Iris pigment epithelial cell (primary cell): ENCODE measurements at regions not wholly inside any gene's neighbourhood (a gene's known extent, or its start where the extent isn't known, plus 50 kb on each side); places are given as distances from the start of the nearest gene placed in this dataset.

Source experiments
- DNase-seq: peaks from one replicate; pipeline ENCODE4 v3.0.0-alpha.2; 2011; ENCODE audit warnings: low read depth

DNA sequence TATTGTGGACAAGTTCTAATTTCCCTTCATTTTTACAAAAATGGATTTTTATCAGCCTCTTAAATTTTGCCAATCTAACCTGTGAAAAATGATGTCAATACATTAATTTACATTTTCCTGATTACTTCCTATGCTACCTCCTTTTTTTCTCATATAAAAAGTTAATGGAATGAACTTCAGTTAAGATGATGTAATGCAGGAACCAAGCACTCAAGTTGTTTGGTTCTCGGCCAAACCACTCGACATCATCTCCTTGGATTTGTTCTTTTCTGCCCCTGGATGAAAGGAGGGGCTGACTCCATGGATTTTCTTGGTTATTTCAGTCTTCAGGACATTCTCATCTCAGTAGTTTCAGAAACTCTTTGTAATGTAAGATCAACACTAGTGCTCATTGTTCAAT, 253.1 kb upstream of the NXPH2 start:
- peak; percentile 42 for DNase-seq

DNA sequence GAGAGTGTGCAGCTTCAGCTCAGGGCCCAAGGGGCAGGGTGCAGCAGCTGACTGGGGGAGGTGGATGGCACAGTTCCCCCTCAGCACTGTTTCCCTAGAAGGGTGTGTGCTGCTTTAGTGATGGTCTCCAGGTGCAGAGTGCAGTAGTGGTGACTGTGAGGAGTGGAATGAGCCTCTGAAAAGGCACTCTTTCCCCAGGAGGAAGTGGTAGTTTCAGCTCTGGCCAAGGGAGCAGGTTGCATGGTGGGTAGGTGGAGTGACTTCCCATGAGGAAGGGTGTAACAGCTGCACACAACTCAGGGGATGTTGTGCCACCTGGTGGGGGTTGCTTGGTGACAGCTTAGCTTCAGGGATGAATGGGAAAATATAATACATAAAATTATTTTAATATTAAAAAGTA, 251.5 kb upstream of the NXPH2 start:
- peak; percentile 2 for DNase-seq

DNA sequence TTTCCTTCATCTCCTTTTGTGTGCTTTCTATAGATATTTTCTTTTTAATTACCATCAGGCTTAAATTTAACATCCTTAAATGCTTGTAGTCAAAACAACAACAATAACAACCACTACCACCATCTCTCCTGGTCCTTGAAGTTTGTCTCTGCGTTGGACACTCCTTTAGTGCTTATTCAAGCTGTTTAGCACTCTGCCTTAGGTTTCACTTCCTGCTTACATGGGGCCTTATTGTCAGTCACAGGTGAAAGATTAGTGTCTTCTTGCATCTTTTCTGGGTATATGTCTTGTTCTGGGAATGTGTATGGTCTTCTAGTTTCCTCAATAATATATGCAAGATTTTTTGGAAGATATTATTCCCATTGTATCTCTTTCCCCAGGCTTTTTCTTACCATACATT, 240.1 kb upstream of the NXPH2 start:
- no peak for DNase-seq

DNA sequence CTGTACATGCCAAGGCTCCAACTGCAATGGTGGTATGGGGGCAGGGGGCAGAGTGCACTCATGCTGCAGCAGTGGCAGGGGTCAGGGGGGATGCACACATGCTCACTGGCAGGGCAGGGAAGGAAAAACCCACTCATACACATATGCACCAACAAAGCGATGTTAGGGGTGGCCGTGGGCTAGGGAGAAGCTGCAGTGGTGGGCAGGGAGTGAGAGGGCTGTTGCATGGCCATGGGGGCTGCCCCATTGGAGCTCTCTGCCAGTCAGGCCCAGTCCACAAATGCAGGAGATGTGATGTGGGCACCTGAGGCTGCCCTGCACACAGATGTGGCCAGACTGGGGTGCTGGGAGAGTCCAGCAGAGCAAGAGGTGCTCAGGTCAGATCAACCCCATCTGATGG, 238.1 kb upstream of the NXPH2 start:
- no peak for DNase-seq

DNA sequence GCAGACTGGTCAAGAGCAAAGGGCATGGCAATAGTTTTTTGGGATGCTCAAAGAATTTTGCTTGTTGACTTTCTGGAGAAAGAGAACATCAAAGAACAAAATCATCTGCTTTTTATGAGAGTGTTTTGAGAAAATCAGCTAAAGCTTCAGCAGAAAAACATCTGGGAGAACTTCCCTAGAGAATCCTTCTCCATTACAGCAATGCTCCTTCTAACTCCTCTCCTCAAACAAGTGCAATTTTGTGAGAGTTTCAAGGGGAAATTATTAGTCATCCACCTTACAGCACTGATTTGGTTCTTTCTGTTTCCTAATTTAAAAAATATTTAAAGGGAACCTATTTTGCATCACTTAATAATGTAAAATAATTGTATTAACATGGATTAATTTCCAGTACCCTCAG, 226.9 kb upstream of the NXPH2 start:
- no peak for DNase-seq

DNA sequence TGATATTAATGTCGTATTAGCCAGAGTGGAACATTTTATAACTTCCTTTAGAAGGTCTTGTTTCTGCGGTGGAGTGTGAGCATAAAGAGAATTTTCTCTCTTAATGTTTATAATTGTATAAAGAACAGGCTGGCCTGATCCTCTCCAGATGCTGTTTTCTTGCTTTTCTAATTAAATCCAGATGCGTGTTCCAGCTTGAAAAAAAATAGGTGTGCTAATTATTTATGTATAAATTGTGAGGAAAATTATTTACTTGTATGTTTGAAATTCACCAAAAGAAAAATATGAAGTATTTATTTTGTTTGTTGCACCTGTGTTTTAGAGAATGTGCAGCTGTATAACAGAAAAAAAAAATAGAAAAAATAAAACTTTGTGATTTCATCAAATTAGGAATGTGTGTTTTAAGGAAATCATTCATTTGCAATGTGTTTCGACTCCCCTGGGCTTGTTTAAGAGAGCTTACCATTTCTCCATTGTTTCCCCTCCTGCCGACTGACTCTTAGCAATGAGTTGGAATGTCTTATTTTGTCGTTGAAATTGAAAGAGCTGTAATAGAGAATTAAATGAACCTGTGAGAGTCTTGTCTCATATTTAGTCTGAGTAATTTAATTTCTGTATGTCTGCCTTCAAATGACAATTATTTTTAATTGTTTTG, 220.1 kb upstream of the NXPH2 start:
- no peak for DNase-seq

DNA sequence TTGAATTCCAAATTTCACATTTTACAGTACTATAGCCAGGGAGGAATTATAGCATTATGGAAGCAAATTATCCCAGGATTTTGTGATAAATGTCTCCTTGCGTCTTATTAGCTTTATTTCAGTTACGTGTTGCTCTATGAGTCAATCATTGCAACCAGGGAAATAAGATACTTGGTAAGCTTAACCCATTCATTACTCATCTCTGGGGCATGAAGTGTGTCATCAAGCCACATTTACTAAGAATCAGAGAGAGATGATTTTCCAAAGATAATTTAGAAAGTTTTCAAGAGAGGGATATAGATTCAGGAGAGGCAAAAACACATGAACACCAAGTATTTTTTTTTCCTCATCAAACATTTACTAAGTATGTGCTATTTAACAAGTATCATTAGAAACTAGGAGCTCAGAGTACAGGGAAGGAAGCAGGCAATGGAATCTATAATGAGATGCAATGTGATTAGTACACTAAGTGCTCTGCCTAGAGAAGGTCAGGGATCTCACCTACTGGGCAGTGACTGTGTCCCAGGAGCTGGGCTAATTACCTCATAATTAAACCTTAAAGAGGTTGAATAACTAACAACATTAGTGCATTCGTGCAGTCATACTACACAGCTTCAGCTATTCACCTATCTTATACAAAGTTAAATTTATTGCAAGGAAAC, 217.8 kb upstream of the NXPH2 start:
- peak; percentile 32 for DNase-seq

DNA sequence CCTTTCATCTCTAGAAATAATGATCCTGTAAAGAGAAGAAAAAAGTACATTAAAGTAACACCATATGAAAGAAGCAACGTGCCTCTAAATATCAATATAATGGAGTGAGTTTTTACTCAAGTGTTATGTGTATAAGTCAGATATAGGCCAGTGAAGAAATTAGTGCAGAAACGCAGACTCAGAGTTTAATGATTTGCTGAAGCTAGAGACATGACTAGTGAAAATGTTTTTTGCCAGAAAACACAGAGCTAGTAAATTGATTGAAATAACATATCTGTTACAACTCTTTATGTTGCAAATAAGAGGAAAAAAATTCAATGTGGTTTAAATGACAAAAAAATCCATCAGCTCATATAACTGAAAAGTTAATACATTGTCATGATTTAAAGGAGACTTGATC, 217.2 kb upstream of the NXPH2 start:
- no peak for DNase-seq

DNA sequence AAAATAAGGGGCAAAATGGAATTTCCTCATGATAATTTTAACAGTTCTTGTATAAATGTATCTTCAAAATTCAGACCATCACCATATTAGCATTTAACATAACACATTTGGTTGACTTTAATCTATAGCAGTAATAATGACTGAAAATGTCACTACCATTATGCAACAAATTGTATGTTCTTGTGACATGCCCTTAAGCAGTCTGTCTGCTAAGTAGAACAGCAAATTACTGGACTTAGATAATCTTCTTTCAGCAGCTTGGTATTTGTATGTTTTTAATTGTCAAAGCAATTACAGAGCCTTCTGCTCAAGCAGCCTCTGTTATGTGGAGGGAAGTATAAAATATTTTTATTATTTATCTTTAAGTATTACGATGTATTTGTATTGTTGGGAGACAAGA, 214.3 kb upstream of the NXPH2 start:
- no peak for DNase-seq

DNA sequence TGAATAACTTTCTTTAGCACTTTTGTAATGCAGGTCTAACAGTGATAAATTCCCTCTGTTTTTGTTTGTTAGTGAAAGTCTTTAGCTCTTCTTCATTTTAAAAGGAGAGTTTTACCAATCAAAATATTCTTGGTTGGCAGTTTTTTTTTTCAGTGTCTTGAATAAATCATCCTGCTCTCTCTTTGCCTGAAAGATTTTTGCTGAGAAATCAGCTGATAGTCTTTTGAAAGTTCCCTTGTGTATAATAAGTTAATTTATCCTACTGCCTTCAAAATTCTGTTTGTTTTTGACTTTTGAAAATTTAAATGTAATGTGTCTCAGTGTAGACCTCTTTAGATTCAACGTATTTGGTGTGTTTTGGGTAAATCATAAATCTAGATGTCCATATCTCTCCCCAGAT, 205.7 kb upstream of the NXPH2 start:
- no peak for DNase-seq

DNA sequence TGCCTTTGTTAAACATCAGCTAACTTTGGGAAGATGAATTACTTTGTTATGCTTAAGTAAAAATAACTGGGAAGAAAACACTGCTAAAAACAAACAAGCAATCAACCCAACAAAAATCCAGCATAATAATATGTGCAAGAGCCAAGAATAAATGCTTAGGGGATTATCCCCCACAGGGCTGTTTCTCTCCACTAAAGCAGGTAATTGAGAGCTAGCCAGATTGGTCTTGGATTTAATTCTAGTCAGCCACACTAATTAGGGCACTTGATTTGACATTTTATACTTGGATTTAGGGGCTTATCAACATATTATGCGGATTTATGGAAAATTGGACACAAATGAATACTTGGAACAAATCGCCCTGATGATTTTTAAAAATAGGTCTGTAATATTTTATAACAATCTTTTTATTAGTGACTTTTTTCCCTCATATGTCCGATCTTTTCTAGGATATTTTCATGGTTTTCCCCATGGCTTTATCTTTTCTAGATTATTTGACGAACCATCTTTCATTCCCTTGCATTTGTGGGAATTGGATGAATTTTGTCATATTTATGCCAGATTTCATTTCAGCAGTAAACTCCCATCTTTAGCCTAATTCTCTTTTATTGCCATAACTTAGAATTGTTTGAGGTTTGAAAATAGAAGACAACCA, 199.1 kb upstream of the NXPH2 start:
- no peak for DNase-seq

DNA sequence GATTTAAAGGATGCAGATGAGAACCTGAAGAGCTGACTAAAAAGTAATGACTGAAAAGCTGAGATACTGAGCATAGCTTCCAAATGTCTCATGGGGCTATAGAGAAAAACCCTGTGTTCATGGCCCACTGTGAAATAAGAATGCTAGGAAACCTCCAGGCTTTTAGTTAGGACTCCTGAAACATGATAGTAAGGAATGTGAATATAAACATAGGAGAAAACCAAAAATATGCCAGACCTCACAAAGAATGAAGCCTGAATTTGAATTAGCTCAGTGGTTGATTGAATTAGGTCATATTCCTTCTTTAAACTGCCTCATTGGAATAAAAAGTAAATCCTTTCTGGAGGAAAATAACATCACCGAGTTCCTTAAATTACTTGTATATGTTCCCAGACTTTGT, 194.5 kb upstream of the NXPH2 start:
- DNase-seq: peak; percentile 36

DNA sequence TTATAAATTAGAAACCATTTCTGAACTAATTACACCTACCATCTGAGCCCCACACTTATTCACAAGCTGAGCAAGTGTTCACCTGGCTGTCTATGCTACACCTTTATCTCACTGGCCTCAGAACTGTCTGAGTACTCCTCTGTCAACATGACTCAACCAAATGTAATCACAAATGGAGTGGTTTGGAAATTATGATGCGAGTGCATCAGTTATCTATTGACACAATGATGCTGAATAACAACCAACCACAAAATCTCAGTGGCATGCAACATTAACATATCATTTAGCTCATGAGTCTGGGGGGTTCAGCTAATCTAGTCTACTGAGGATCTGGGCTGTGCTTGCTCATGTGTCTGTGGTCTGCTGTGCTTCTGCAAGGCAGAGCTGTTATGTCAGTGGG, 184.2 kb upstream of the NXPH2 start:
- DNase-seq: no peak

DNA sequence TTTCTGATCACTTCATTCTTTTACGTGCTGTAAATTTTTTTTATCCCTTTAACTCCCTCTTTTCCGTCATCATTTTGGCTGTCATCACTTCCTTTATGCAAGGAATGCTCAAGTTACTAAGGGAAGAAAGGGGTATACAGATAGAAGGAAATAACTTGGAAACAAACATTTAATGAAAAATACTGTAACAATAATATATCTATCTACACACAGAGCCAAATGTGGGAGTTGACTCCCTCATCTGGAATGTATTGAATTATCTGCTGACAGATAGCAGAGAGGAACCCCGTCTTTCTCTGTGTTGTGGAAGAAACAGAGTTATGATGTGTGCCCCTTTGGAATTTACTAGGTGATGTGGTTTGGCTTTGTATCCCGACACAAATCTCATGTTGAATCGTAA, 182.5 kb upstream of the NXPH2 start:
- no peak for DNase-seq

DNA sequence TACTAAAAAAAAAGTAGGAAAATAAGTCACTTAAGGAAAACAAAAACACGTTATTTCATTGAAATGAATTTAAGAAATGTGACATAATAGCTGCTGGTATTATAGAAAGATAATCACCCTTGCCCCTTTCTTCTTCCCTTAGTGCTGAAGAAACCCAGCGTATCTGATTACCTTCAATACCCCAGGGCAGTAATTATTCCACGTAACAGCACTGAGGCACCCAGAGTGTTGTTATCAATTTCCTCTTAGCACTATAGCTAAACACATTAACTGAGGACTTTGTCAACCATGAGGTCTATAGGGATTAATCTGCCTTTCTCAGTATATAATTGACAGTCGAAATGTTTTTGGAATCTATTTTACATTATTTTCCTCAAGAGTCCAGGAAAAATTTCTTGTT, 180.0 kb upstream of the NXPH2 start:
- DNase-seq: no peak

DNA sequence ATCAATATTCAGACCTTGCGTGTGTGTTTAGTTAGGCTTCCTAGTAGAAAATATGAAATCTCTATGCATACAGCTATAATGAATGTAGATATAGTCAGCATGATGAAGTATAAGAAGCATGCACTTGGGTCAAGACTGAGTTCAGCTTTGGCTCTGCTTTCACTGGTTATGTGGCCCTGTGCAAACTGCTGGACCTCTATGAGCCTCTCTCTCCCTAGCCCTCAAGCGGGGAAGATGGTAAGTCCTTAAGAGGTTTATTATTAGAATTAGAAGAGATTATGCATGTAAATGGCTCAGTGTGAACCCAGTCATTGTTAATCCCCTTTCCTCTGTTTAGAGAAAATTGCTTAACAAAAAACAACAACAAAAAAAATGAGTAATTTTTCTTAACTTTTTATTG, 178.8 kb upstream of the NXPH2 start:
- no peak for DNase-seq

DNA sequence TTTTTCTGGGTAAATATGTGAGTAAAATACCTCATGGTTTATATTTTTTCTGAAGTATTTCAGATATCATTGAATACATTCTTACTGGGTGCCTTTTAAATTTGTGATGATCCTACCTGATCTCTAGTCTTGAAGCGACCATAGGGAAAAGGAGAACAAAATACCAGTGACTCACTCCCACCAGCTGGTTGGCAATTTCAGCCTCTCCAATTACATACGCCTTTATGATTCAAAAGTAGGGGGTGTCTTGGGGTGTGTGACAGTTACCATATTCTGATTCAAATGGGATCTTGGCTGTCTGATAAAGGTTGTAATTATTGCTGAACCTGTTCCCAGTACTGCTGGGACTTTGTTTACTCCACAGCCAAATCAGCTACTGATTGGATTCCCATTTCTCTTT, 175.9 kb upstream of the NXPH2 start:
- no peak for DNase-seq

DNA sequence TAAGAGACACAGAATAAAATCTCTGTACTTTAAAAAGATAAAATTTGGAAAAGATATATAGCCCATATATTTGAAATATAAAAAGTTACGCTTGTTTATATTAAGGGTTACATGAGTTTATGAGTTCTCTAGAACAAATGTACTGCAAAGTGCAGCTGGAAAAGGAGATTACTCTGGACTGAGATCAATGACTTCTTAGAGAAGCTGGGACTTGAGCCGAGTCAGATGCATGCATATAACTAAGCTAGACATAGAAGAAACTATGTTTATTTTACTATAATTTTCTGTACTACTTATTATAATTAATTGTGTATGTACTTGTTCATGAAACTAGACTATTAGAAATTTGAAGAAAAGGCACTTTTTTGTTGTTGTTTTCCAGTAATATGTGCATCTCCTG, 170.3 kb upstream of the NXPH2 start:
- no peak for DNase-seq

DNA sequence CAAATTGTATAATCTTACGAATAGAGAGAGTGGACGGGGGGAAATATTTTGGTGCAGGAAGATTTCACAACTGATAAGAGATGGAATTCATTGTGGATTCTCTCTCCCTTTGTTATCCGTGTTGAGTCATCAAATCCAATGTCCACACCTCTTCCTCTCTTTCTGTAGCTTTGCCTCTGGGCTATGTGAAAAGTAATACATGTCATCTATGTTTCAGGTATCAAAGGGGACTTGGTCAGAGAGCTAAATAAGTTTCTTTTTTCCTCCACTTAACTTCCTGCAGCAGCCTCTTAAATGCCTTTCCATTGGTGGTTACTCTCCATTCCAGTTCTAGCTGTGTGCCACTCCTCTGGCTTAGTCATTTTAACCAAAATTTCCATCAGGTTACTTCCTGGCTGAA, 169.3 kb upstream of the NXPH2 start:
- no peak for DNase-seq

DNA sequence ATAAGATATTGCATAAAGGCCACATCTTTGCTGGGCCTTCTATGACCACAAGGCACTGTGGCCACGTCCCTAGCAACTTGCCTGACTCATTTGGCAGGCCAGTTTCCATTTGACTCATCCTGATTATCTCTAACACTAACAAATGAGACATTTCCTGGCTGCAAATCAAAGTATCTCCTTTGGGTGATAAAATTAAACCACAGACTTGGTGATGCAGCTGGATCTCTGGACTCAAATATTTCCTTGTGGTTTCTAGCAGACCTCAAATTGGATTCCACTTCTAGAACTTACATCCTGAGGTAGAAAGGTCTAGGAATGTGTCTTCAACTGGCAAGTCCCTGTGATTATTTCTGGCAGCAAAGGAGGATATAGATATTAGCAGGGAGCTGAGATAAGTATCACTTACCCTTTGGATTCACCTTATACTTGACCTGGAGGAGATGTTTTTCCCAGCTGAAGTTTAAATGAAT, 167.9 kb upstream of the NXPH2 start:
- peak; percentile 95 for DNase-seq

DNA sequence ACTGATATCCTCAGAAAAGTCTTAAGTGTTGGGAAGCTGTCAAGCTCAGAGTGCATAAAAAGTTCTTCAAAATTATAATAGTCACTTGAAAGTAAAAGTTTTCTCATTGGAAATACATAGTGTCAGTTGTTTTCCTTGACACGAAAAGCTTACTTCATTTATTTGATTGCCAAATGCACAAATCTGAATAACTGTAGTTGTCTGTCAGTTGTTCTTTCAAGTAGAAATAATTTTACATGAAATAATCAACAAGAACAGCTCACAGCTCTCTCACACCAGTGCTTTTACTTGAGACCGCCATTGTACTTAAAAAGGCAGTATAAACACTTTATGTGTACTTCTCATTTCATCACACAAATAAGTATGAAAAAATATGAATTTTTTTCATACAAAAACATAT, 163.3 kb upstream of the NXPH2 start:
- no peak for DNase-seq

DNA sequence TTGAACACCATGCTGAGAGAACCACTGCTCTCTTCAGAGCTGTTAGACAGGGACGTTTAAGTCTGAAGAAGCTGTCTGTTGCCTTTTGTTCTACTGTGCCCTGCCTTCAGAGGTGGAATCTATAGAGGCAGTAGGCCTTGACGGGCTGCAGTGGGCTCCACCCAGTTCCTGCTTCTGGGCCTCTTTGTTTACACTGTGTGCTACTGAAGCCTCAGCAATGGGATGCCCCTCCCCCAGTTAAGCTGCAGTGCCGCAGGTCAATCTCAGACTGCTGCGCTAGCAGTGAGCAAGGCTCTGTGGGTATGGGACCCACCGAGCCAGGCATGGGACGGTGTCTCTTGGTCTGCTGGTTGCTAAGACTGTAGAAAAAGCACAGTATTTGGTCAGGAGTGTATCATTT, 162.3 kb upstream of the NXPH2 start:
- DNase-seq: no peak
